Hematopoietic multipotent progenitor cell (in vitro differentiated cells): ENCODE measurements at regions not wholly inside any gene's neighbourhood (a gene's known extent, or its start where the extent isn't known, plus 50 kb on each side); places are given as distances from the start of the nearest gene placed in this dataset.
A peak's percentile ranks its signal among the peaks of the same experiment; 100 is the strongest.

Experiments used
- DNase-seq, 3 donors: peaks; one replicate each; pipeline ENCODE4 v3.0.0-alpha.2; 2011 to 2015; ENCODE audit warnings: low read depth in 2 of 3, low spot score in 2 of 3

- no peak for DNase-seq
Measured at GRCh38 chr2:185372188-185372587, 366.4 kb upstream of the FSIP2 start.

- DNase-seq, result no peak
Measured at GRCh38 chr2:185373229-185373628, 365.4 kb upstream of the FSIP2 start.

- no peak for DNase-seq
Measured at GRCh38 chr2:185374878-185375277, 363.7 kb upstream of the FSIP2 start.

GRCh38 chr2:185375731-185376130 is 362.9 kb upstream of the FSIP2 start:
- DNase-seq, result no peak

- no peak for DNase-seq
Measured at GRCh38 chr2:185381631-185382030, 357.0 kb upstream of the FSIP2 start.

GRCh38 chr2:185384822-185385560 is 353.6 kb upstream of the FSIP2 start:
- no peak for DNase-seq

GRCh38 chr2:185388226-185388625 is 350.4 kb upstream of the FSIP2 start:
- DNase-seq, result no peak

- DNase-seq, result no peak
Measured at GRCh38 chr2:185391543-185391942, 347.1 kb upstream of the FSIP2 start.

GRCh38 chr2:185393091-185393490 is 345.5 kb upstream of the FSIP2 start:
- no peak for DNase-seq

GRCh38 chr2:185402474-185402873 is 336.1 kb upstream of the FSIP2 start:
- no peak for DNase-seq

GRCh38 chr2:185404578-185404977 is 334.0 kb upstream of the FSIP2 start:
- no peak for DNase-seq

- no peak for DNase-seq
Measured at GRCh38 chr2:185417111-185417510, 321.5 kb upstream of the FSIP2 start.

GRCh38 chr2:185417688-185418087 is 320.9 kb upstream of the FSIP2 start:
- DNase-seq, result peak in 1 of 3 donors; percentile 17

- DNase-seq, result peak in 1 of 3 donors; percentile 5
Measured at GRCh38 chr2:185424958-185425629, 313.5 kb upstream of the FSIP2 start.

- no peak for DNase-seq
Measured at GRCh38 chr2:185428000-185428399, 310.6 kb upstream of the FSIP2 start.

- peak in 1 of 3 donors; percentile 0 for DNase-seq
Measured at GRCh38 chr2:185433824-185434223, 304.8 kb upstream of the FSIP2 start.

GRCh38 chr2:185436787-185437372 is 301.7 kb upstream of the FSIP2 start:
- DNase-seq, result no peak

GRCh38 chr2:185441486-185442005 is 297.1 kb upstream of the FSIP2 start:
- no peak for DNase-seq

- DNase-seq, result no peak
Measured at GRCh38 chr2:185456517-185456916, 282.1 kb upstream of the FSIP2 start.

- no peak for DNase-seq
Measured at GRCh38 chr2:185463481-185463880, 275.1 kb upstream of the FSIP2 start.

- DNase-seq, result no peak
Measured at GRCh38 chr2:185466915-185467314, 271.7 kb upstream of the FSIP2 start.

GRCh38 chr2:185471441-185471840 is 267.2 kb upstream of the FSIP2 start:
- DNase-seq, result no peak
